ENCODE measurements at regions not wholly inside any gene's neighbourhood (a gene's known extent, or its start where the extent isn't known, plus 50 kb on each side); places are given as distances from the start of the nearest gene placed in this dataset.

DNA sequence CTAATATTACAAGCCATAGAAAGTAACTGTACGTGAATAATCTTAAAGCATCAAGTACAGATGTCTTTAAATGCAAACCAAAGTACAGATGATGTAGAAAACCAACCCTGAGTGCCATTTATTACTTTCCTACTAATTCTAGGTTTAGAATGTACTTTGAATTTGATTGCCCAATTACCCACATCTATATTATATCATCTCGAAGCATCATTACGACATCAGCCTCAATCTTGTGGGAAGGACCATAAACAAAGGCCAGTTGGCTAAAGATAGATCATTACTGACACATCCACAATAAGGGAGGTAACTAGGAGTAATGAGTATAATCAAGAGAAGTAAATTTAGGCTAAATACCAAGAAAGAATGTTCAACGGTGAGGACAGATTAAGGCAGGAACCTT lies 478.9 kb downstream of the BCAT1 start:
- TF ChIP-seq SIN3A (IDR thresholded peaks at IDR 0.05; ENCODE audit: borderline replicate concordance in 2 of 2, control insufficient read depth in 1 of 2, low read depth in 2 of 2, low read length in 2 of 2) (no peak), CTCF (IDR thresholded peaks at IDR 0.05 in 2 of 3, conservative IDR thresholded peaks at IDR 0.05 in 1 of 3; ENCODE audit: insufficient read depth in 2 of 3, low read depth in 1 of 3, low read length in 3 of 3) (no peak), SLC30A9 (CRISPR knock-in tag; IDR thresholded peaks at IDR 0.05) (no peak), RBM34 (IDR thresholded peaks at IDR 0.05; ENCODE audit: borderline replicate concordance, insufficient read depth, low read length) (no peak), RCOR1 (IDR thresholded peaks at IDR 0.05; ENCODE audit: borderline replicate concordance in 1 of 2, low read depth in 2 of 2, low read length in 2 of 2) (no peak)
